ENCODE measurements at regions not wholly inside any gene's neighbourhood (a gene's known extent, or its start where the extent isn't known, plus 50 kb on each side); places are given as distances from the start of the nearest gene placed in this dataset.

DNA sequence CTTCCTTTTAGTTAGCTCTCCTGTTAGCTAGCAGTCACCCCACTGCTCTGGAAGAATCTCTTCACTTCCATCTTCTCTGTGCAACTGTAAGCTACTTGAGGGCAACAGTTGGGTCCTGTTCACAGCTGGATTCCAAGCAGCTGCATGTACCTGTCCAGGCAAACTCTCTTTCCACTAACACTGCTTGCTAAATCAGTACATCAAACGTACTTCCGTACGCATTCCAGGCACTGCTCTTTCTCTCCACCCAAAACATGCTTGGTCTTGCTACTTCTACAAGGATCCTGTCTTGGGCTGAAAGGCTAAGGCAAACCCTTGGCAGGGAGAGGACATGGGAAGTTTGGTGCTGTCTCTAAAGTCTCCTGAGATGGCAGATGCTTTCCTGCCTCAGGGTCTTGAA, 139.2 kb upstream of the CACNA1E start:
- DNase-seq: no peak

DNA sequence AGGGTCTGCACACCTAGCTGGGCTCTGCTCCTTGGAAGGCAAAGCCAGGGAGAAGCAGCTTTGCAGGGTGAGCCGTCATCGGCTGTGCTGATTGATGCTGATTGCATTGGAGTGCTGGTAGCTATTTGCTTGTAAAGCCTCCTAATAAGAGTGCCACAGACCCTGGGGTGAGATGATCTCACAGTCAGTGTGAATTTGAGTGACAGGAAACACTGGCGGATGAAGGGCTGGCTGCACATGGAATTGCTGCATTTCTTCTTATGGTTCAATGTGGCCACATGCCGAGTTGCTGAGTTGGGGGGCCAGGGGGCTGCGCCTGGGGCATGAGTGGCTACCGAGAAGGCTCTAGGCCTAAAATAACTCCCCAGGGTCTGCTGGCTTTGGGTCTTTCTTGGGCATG, 138.2 kb upstream of the CACNA1E start:
- no peak for DNase-seq

DNA sequence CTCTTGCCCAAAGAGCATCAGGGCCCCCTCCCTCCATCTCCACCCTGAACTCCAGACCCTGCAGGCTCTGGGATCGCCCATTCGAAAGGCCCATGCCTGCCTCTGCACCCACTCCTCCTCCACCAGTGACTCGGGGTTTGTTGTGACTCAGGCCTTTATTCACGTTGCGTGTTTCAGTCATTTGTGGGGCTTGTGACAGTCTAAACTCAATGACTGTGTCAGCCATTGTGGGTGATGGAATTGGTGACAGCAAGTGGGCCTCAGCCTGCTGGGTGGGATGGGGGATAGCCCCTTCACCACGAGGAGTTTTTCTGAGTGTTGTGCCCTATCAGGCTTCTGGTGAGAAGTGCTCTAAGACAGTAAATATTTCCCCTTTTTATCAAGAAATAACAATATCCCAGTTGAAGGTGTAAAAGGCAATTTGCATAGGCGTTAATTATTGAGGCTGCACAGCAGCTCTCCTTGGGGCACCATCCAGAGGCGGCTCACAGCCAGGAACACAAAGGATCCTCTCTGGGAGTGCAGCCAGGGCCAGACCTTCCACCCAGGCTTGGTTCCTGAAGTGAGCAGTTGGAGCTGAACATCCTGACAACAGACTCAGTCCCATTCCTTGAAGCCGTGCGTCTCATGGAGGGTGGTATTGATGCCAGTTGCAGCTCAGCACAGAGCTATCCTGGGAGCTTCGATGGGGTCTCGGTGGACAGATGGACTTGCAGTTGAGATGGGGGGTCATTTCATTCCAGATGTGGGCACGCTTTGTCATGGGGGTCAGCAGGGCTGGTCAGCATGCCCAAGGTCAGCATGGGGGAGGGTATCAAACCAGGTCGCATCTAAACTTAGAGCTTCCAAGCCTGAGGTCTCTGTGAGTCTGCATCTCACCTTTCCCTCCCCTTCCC, 135.6 kb upstream of the CACNA1E start:
- DNase-seq: no peak

DNA sequence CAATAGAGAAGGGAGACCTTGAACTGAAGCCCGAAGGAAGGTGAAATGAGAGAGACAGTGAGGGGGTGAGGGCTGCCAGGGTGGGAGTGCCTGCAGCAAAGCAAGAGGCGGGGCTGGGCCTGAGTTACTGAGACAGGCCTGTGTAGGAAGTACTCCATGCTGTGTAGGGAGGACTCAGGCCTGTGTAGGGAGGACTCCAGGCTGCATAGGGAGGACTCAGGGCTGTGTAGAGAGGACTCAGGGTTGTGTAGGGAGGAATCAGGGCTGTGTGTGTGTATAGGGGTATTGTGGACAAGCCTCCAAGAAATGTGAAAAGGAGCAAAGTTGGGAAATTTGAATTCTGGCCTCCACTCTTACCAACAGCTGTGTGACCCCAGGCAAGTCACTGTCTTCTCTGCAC, 133.8 kb upstream of the CACNA1E start:
- DNase-seq: no peak

DNA sequence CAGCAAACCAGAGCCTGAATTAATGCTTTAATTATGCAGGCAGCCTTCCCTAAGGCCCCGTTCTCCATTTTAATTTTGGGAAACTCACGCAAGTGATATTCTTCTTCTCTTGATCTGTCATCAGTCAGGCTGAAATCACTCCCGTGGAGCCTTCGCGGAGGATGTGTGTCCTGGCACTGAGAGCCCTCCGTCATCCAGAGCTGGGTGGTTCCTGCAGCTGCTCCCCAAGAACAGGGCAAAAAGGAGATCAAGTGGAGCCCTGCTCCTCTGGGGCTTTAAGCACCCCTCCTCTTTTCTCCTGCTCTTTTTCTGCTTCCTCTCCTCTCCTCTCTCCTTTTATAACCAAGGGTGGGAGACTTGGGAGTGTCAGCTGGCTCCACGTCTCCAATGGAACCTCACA, 133.2 kb upstream of the CACNA1E start:
- no peak for DNase-seq

DNA sequence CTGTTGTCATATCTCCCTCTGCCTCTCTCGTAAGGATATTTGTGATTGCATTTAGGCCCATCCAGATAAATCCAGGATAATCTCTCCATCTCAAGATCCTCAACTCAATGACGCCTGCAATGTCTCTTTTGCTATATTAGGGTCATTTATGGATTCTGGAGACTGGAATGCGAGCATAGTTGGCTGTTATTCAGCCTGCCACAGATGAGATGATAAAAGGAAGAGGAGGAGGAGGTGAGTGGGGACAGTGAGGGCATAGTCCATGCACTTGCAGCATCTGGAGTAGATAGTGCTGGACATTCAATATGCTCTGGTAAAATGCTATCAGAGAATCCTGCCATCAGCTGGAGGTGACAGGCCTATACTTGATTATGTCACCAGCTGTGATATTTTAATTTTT, 131.6 kb upstream of the CACNA1E start:
- DNase-seq: no peak

DNA sequence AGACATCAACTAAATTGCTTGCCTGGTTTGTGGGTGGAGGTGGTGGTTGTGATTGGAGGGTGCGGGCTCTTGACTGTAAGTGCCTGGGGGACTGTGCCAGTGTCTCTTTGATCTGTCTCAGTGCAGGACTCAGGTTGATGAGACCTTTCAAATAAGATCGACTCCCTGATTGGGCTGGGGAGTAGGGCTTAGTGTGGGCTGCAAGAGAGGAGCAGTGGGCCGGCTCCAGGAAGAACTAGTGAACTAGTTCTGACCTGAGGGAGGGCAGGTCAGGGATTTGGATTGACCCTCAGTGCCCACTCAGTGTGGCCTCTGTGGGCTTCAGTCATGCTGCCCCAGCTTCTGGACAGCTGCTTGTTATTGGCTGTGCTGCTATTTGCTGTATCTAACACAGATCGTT, 130.6 kb upstream of the CACNA1E start:
- no peak for DNase-seq

DNA sequence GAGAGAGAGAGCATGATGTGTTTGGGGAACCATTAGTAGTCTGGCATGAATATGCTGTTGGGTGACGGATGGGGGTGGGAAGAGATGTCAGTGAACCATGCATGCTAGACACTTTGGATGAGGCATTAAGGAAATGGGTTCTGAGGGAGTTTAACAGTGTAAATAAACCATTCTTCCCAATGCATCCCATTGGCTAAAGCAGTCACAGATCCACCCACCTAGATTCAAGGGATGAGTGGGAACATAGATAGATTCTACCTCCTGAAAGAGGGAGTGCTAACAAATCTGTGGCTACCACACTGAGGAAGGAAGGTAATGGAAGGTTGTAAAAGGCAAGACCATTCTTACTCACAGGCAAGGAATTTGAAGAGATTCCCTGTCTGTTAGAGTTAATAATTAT, 129.8 kb upstream of the CACNA1E start:
- DNase-seq: no peak

DNA sequence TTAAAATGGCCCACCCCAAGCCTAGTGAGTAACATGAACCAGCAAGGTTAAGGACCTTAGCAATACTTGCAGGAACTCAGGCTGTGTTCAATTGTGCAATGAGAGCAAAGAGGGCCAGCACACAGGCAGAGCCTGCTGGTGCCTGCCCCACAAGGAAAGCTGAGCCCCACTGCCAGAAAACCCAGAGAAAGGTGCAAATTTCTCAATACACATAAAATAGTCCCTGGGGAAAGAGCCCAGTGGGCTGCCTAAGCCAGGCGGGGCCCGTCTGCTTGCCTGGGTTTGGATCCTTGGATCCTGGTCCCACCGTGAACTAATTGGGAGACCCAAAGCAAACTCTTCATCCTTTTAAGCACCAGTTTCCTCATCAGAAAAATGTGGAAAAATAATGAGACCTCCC, 128.5 kb upstream of the CACNA1E start:
- DNase-seq: no peak

DNA sequence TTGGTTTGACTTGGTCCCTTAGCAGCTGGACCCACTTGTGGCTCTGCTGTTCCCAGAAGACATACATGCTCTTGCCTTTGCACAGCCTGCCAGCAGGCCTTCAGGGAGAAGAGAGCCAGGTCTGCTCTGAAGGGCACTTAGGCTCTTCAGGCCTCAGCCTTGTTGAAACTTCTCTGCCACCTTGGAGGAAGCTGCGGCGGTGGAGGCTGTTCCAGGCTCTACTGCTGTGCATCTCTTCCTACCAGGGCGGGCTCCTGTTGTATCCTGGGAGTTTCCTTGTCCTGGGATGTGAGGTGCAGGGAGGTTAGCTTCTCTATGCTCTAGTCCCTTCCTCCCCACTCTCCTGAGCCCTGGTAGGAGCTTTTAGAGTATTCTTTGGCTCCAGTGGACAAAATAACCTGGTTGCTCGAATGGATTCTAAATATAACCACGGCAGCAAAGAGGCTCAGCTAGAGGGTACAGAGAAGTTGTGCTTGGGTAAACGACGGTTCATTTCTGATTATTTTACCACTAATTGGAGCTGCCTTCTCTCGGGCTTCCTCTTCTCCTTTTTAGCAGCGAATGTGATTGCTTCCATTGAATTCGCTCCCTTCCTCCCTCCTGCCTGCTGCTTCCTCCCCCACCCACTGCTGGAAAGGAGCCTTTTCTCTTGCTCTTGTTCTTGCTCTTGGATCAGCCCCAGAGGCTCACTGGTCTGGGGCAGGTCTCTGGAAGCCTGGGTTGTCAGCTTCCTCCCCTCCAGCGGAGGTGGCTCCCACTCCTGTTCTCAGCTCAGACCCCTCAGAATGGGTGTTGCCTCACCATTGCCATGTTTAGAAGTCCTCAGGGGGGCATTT, 126.6 kb upstream of the CACNA1E start:
- DNase-seq: no peak

DNA sequence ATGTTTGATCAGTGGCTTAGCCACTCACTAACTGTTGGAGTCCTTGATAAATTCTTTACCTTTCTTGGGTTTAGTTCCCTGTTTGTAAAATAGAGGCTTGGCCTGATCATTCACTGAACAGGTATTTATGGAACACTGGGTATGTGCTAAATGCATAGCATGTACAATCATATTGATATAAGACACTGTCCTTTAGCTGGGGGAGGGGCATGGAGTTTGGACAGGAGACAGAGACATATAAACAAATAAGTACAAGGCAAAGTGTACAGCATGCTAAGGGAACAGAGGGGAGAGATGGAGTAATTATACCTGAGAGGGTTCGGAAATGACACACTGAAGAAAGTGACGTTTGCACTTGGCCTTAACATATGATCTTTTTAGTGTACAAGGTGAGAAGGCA, 124.3 kb upstream of the CACNA1E start:
- no peak for DNase-seq

DNA sequence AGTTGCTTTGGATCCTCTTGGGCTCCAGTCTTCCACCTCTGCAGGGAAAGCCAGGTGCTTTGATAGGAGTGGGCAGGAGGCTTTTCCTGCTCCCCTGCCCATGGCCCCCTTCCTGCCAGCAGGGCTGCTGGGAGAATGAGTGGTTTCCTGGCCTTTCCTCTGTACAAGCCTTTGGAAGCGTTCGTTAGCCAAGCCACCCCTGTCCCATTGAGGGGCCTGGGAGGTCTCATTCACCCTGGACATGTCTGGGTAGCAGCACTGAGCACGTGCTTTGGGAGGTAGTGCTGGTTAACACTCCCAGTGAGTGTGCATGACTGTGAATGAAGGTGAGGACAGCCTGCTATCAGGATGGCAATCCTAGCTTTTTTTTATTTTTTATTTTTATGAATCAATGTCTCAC, 118.5 kb upstream of the CACNA1E start:
- no peak for DNase-seq

DNA sequence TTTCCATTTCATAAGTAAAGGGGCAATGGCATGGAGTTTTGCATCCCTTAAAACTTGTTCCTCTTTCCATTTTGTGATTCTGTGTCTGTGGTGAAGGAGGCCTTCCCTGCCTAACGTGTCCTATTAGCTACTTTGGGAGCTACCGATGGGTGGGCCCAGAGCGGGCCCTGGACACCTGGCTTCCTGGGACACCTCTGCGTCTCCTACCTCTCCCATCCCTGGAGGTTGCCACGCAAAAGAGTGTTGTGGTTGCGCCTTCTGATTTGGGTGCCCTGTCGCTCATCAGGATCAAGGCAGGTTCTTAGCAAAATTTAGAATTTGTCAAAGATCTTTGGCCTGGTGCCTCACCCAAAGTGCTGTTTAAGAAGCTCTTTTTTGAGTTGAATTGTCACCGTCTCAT, 116.4 kb upstream of the CACNA1E start:
- DNase-seq: no peak

DNA sequence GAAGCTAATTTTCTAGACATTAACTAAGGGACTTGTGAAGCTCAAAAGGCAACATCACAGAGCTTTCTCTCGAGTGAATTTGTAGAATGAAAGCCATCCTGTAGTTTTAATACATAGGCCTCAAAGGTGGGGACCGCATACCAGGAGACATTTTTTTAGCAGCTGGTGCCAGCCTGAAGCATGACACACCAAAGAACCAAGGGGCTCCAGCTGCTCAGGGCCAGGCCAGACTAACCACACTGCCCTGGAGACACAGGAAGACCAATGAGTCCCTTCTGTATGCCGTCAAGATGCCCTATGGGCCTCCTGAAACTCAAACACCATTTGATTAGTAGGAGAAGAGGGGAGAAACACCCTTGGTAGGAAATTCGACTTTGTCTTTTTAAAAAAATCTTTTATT, 113.9 kb upstream of the CACNA1E start:
- DNase-seq: no peak

DNA sequence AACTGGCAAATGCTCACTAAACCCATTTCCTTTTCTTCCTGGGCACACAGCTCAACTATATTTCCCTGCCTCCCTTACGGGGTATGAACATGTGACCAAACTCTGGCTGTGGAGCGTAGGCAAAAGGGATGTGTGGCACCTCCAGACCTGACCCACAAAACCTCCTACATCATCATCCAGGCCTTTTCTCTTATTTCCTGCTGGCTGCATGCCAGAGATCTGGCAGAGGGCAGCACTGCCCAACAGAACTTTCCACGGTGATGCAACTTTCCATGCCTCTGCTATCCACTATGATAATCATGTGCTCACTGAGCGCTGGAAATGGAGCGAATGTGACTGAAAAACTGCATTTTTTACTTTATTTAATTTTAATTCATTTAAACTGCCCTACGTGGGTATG, 99.6 kb upstream of the CACNA1E start:
- DNase-seq: no peak

DNA sequence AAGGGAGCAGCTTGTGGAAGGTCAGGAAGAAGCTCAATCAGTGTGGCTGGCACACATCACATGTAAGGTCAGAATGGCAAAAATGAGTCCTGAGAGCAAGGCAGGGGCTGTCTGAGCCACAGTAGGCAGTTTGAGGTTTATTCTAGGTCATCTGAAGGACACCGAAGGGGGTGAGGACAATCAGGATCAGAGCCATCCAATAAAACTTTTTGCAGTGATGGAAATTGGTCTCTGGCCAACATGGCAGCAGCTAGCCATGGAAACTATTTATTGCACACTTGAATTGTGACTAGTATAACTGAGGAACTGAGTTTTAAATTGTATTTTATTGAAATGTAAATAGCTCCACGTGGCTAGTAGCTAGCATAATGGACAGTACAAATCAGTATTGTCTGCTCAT, 97.0 kb upstream of the CACNA1E start:
- no peak for DNase-seq

DNA sequence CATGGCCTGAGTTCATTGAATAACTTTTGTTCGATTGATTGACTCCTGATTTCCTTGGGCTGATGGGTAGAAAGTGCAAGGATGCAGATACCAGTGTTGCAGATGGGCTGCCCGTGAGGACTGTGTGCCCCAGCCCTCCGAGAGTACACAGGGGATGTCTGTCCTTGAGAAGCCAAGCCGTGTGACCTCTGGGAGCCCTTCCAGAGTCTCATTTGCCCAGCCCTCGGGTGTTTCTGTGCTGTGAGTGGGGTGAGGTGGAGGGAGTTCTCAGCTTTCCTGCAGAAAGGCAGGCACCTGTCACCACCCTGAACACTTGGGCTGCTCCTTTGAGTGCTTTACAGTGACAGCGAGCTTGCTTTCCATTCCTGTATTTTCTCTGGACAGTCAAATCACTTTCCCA, 96.4 kb upstream of the CACNA1E start:
- no peak for DNase-seq

DNA sequence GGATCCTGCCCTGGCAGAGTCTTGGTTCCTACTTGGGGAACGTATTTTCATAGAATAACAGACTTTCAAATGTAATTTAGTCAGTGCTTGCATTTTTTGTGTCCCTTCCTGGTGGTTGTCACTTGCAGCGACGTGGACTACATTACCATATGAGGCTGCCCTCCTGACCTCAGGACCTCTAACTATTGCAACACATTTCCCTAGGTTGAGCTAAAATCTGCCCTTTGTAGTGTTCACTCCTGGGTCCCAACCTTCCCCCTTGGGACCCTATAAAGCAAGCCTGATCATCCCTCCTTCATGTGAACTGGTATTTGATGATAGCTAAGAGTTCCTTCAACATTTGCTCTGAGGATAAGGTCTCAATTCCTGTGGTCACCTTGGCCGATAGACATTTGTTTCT, 95.6 kb upstream of the CACNA1E start:
- DNase-seq: no peak

DNA sequence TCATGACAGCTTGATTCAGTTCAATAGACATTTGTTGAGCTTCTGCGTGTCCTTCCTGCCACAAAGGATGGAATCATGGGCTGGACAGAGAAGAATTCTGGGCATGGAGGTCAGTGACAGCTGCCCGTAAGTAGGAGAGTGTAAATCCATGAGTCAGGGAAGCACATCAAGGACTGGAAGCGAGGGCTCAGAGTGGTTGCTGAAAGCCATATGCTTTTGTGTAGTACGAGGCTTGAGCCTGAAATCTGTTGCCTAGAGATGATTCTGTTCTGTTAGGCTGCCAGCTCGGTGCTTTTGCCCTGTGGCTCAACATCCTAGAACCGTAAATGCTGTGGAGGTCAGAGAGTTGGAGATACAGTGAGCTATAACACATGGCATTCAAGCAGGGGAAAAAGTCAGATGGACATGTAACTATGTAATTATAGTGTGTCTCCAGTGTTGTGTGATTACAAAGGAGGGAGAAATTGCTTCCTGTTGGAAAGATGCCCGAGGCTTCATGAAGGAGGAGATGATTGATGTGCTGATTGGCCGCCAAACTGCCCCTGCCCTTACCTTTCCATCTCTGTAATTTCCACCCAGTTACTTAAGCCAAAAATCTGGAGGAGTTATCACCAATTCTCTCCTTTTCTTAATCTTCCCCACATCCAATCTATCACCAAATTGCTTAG, 92.8 kb upstream of the CACNA1E start:
- DNase-seq: no peak

DNA sequence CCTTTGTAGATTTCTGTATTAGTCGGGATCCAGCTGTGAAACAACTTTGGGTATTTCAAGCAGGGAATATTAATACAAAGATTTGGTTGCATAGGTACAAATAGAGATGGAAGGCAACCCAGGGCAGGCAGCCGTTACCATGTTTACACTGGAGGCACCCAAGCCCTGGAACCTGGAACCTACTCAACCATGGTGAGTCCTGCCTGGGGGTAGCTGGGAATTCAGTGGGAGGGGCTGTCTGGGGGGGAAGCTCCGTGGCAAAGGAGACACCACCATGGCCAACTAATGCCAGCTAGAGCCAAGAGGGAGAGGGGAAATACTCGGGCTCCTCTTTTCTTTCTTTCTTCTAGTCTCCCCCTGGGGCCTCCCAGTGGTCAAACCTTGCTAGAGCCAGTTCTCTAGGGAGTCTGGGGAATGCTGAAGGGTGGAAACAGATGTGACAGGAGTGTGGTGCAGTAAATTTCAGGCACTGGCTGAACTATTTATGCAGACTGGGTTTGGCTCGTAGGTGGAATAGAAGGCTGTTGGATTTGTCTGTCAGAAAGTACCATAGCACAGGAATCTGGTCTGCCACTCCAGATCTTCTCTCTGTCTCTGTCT, 91.9 kb upstream of the CACNA1E start:
- DNase-seq: no peak

DNA sequence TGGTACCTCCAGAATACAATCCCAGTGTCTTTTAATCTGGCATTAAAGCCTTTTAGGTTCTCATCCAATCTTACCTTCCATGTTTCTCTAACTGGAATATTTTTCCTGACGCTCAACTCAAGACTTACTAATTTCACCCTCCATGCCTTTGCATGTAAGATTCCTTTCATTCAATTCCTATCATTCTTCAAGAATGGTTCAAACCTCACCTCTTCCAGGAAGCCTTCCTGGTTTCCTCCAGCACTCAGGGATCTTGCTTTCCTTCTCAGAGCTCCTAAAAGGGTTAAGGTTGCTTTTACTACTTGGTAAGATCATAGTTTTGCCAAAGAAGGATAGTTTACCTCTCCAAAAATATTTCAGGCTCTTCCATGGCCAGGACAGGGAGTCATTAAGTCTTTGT, 91.2 kb upstream of the CACNA1E start:
- DNase-seq: no peak

DNA sequence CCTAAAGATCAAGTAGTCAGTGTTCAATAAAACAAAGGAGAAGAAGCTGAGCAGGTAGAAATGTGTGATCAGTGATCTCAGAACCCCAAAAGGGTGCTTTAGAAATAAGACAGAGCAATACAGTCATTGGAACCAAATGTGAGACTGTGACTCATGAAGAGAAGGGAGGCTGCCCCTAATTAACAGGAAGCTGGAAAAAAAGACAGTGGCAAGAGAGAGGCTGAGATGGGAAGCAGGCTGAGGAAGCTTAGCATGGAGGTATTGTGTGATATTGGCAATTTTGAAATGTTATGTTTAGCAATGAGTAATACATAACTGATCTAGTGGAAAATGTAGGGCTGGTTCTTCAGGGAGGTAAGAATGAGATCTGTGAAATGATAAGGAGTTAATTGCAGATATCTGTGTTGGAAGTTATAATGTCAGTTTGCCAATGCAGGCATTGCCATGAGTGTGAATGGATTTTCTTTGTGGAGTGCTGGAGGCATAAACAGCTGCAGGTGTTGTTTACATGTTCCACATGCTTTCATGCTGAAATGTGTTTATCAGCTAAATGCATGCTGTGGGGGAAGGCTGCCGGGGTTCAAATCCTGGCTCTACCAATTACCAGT, 90.6 kb upstream of the CACNA1E start:
- DNase-seq: no peak

DNA sequence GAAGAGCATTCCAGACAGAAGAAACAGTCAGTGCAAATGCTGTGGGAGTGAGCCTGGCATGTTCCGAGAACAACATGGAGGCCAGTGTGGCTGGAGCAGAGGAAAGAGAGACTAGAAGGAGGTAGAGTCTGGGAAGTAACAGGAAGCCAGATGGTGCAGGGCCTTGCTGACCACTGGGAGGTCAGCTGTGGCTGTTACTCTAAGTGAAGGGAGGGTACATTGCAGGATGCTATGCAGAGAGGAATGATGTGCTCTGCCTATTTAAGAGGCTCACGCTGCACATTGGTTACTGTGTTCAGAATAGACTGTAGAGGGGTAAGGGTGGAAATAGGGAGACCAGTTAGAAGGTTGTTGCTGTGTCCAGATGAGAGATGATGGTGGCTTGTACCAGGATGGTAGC, 88.6 kb upstream of the CACNA1E start:
- DNase-seq: no peak
